SKM-1 (cell line): ENCODE measurements at regions not wholly inside any gene's neighbourhood (a gene's known extent, or its start where the extent isn't known, plus 50 kb on each side); places are given as distances from the start of the nearest gene placed in this dataset.

ENCODE experiments used
- DNase-seq: peaks from one replicate; lab custom pipeline; 2025; ENCODE audit not compliant: unreplicated experiment; lab: John Stamatoyannopoulos, UW

DNA sequence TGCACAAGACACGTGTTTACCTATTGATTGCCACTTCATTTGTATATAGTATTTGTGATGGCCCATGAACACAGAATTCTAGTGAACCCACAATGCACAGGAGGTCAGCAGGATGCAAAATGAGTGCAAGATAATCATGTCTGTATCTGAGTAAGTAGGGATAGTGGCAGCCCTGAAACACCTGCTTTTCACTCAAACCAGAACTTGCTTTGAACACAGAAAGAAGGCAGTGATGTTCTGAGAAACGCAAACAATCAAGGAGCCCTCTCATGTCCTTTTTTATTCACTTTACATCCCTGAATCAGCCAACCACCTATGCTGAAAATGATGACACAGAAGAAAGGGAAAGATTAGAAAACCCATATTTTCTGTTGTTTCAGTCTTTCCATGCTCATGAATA lies 170.4 kb upstream of the AVPR1A start:
- no peak for DNase-seq

DNA sequence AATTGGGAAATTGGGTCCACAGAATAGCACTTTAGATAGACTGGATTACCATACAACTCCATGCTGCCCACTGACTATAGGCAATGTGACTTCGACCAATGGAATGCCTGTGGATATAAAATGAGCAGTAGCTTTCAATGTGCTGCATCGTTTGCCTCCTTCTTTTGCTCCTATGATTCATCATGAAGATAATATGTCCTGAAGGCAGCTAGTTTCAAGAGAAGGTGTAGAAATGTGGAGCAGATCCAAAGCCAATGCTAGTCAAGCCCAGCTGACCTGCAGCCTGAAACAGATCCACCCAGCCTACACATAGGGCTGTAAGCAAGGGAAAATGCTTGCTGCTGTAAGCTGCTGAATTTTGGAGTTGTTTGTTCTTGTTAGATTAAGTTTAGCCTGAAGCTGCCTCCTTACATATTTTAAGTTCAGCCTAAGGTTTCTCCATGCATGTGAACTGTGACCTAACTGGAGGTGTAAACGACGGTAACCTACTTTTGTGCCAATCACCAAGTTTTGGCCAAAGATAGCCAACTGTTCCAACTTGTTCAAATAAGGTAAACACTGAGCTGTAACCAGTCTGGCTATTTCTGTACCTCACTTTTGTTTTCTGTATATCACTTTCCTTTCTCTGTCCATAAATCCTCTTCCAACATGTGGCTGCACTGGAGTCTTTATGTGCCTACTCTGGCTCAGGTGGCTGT lies 169.1 kb upstream of the AVPR1A start:
- no peak for DNase-seq

DNA sequence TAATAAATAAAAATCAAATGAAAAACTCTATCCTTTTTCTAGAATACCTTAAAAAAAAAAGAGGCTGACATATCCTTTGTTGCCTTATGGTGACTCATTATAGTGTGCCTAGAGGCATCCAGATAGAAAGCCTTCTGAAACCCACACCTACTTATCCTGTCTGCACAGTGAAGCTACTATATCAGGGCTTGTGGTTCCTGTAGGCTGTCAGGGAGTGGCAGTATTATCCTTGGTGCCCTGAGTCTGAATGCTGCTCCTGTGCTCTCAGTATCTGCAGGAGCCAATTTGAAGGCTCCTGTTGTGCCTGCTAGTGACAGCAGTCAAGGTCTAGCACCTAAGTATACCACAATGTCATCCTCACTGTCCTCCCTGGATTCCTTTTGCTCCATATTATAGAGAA lies 168.4 kb upstream of the AVPR1A start:
- DNase-seq = no peak

DNA sequence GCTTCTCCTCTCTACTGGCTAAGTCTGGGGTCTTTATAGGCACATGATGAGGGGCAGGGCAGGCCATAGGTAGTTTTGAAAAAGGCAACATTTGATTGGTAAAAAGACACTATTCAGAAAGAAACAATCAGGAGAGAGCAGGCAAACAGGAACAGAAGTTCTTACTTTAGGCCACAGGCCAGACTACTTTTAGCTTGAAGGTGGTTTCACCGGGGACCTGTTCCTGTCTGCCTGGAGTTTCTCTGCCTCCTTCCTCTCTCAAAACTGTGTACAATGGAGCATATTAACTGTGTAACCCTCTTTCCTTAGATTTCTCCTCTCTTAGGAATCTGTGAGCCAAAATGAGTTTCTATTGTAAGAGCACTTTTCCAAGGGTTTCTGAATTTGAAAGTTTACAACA lies 167.9 kb upstream of the AVPR1A start:
- DNase-seq = no peak

DNA sequence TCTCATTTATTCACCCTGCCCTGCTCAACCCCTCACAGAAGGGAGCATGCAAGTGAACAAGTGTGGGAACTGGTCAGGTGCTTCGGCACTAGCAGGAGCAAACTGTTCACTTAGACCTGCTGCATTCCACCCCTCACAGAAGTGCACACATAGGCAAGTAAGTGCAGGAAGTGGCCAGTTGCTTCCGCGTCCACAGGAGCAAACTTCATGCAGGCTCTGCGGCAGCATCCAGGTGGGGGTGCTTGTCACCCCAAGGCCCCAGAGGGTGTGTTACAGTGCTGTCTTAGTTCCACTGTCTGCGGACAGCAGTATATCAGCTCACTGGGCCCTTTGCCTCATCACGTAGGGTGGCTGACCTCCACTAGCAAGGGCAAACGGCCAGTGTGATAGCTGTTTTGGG lies 167.3 kb upstream of the AVPR1A start:
- no peak for DNase-seq

DNA sequence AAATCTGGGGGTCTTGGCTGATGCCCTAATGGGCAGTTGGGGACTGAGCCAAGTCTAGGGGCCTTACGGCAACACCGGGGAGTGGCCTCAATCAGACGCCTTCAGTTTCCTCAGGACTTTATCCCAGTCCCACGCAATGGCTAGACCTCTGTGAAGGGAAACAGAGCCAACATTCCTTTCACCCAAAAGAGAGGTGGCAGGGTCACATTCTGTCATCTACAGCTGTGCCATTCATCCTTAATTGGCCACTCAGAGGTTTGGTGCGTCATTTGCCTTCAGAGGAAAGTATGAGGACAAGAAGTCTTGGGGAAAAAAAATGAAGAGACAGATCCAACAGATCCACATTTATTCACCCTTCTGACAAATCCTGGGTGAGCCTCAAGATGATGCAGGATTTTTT lies 166.9 kb upstream of the AVPR1A start:
- no peak for DNase-seq

DNA sequence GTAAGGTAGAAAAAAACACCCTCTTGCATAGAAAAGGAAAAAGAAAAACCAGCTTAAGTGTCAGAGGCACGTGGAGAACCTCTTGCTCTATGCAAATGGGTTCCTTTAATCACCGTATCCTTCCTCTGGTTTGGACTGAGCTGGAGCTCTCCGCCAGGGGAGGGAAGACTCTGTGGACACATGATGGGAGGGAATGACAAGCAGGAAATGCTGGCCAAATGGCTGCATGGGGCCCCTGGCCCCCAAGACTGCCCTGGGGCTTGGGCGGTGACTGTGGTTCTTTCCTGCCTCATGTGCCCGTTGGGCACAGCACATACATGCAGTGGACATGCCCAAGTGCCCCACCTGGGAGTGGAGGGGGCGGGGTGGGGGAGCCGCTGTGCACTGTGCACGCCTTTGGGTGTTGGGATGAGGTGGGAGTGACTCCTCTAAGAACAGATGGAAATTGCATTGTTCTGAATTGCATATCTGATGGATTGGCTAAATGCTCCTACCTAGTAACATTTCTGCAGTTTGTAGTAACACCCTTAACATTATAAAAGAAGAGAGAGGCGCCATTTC lies 166.4 kb upstream of the AVPR1A start:
- DNase-seq = no peak

DNA sequence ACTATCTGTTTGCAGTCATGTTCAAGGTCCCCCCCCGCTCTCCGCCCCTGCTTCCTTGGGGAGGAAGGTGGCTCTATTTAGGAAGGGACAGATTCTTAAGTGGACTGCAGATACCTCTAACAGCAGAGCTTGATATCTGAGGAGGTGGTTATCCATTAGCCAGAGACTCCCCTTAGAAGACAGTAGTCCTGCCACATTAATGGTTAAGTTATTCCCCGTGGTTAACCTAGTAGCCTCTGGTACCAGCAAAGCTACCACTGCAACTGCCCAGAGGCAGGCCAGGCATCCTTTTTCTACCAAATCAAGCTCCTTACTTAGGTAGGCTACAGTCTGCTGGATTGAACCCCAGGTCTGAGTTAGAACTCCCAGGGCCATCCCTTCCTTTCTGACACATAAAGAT lies 162.1 kb upstream of the AVPR1A start:
- no peak for DNase-seq

DNA sequence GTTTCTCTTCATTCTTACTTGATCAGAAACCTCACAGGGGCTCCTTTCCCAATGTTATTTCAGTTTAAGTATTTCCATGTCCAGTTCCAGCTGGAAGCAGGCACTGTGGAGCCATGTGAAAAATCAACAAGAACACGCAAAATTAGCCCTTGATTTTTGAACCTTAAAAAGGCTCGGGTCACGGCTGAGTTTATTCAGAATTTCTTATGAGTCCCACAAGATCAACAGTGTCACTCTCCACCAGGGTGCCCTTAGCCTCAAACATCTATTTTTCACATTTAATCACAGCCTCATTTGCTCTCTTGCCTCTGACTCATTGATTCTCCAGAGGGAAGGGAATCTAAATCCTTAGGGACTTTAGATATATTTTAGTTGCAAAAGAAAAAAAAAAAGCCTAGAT lies 157.7 kb upstream of the AVPR1A start:
- no peak for DNase-seq

DNA sequence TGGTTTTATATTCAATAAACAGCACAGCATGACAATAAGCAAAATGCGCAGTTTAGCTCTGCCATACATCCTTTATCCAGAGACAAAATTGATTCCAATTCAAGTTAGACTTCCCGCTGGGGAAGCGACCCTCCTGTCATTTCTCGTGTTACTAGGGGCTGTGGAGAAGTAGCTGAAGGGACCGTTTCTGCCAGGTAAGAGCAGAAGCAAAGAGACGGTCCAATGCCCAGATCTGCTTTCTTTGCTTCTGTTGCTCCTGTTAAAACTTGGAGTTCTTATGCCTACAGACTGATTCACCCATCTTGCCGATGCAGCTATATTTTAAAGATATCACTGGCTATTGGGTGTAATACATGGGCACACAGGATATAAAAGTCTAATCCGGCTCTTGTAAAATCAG lies 156.8 kb upstream of the AVPR1A start:
- DNase-seq = no peak

DNA sequence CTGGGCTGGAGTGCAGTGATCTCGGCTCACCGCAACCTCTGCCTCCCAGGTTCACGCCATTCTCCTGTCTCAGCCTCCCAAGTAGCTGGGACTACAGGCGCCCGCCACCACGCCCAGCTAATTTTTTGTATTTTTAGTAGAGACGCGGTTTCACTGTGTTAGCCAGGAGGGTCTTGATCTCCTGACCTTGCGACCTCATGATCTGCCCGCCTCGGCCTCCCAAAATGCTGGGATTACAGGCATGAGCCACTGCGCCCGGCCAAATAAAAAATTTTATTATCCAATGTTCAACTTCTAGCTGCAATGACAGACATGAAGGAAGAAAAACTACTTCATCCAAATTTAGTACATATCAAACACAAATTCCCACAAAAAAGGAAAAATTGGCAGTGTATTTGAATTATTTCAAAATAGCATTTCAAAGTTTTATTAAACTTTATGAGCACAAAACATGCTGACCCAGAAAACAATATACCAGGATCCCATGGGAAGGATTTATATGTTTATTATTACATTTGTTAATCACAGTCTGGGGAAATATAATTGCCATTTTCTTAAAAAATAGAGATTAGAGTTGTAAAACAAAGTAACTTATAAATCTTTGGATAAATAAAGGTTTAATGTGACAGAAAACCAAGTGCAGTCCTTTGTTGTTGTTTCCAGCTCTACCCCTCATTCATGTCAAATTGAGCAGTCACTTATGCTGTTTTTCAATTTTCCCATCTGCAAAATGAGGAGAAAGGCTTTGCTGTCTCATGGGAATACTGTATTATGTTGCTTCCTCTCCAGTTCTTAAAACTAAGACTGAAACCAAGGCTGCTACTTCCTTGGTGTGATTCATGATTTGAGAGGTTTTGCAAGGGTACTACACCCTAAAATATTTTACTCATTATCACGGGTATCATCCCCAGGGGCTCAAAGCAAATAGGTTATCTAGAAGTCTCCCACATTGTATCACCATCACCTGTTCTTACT lies 155.2 kb upstream of the AVPR1A start:
- no peak for DNase-seq

DNA sequence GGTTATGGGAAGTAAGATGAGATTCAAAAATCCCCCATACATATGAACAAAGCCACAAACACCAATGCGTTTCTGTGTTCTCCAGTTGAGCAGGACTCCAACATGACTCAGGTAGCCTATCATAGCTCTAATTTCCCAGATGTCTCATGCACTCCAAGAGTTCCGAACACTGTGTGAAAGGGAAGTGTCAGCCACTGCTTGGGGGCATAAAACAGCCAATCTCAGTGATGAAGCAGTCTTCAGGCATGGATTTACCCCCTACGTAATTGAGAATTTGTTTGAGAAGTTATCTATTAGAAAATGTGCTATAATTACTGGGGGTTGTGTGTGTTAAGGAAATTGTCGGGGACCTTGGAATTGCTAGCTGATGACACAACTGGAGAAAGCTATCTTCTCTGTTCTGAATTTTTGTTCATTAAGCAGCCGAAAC lies 153.9 kb upstream of the AVPR1A start:
- DNase-seq = no peak

DNA sequence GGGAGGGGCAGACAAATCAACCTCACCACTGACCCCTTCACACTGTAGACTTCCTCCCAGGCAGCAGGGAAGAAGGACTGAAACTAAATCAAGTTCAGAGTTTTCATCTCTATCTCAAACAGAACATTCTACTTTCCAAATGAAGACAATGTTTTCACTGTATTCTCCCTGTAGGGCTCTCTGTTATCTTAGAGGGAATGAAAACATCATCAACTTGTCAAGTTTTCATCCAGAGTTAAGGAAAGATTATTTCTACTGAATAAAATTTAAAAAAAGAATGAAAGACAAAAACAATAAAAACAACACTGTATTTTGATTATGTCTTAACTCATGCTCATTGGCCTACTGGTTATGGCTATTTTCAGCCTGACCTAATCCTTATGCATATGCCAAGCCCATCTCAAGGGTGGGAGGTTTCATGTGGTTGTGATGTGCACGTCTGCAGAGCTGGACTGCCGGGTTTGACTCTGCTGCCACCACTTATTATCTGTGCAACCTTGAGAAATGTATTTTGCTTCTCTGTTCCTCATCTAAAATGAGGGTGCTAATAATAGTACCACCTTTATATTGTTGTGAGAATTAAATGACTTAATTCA lies 152.0 kb upstream of the AVPR1A start:
- no peak for DNase-seq

DNA sequence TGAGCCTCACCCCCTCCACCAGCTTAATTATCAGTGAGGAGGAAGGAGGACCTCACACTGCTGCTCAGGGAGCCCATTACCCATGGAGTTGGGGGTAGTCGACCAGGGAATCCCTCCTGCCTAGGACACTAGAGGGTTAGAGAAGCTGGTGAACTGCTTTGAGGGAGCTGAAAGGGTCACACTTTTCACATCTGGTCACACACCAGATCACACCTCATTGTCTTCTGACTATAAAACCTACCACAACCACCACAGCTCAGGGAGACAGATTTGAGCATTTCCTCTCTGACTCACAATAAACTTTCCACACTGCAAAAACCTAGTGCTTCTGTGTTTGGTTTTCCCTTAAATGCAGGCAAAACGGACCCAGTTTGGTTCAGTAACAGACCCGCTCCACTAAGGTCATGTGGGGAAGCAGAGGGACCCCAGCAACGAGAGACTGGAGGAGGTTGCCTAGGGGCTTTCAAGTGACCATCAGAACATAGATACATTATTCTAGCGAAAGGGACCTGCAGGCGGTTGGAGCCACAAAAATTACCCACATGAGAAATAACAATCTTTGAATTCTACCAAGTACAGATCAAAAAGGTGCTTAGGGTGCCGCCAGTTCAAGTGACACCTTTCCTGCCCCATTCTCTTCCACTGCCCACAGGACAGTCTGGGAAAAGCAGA lies 151.4 kb upstream of the AVPR1A start:
- DNase-seq = no peak

DNA sequence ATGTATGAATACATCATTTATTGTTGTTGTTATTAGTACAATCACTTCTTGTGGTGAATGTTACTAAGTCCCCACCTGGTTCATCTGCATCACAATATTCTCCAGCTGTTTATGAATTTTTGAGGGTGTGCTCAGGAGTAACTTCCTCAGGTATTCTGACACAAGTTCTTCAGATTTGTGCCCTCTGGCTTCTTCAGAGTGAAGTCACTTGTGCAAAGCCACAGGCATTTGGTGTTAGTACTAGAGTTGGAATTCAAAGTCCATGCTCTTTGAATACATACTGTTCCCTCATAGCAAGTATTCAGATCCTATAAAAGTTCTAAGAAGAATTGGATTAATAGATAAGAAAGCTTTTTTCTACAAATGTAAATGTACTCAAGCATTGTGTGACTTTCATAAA lies 150.3 kb upstream of the AVPR1A start:
- DNase-seq = no peak

DNA sequence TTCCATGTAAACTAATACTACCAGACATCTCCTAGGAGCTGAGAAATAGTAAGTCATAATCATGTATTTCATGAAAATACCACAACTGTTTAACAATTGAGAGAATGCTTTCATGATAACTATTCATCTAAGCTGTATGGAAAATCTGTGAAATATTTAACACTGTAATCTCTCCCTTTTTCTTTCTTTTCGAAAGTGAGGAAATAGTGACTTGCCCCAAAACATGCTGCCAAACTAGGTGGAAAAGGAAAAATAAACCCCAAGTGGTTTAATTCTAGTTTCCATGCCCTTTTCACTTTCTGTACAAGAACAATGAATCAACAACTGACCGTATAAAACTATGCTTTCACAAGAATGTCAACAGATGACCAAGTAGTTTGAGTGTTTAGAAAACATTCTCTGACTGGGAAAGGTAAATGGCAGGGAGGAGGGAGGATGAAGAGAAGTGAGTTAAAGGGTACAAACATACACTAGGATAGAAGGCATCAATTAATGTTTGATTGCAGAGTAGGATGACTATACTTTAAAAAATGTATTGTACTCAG lies 147.5 kb upstream of the AVPR1A start:
- DNase-seq = no peak

DNA sequence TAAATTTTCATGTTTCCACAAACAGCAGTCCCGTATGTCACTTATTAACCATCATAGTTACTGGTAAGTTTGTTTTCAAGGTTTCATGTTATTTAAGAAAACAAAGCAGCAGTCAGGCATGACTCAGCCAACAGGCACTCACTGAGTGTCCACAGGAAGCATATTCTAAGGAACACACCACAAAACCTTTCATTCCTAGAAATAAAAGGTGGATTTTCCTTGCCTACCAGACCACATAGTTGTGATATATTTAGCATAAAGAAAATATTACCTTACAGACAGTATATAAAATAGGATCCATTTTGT lies 143.3 kb upstream of the AVPR1A start:
- no peak for DNase-seq

DNA sequence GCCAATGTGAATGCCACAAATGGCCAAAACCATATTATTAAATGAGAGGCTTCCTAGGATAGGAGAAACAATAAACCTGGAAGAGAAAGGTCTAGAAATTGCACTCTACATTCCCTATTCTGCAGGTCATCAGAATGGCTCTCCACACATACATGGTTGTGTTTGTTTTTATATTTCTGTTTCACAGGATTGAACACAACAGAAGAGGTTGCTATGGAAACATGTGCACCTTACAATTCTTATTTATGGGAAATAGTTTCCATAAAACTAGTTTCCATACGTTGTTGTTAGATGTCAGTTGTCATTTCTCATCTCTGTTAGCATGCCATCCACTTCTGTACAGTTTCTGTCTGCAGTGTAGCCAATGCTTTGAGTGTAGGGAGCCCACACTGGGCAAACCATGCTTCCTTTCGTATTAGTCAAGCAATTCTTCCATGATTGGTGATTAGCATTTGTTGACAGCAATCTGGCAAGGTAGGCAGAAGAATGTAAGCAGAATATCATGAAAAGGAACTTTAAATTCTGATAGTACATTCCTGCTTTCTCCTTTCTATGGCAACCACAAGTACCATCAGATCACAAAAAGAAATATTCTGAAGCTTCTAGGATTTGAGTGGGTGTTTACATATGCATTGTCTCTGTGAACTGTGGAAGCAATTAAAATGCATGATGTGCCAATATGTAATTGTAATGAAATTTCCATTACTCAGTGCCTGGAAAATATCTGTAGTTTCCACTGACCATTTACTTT lies 141.6 kb upstream of the AVPR1A start:
- DNase-seq = no peak

DNA sequence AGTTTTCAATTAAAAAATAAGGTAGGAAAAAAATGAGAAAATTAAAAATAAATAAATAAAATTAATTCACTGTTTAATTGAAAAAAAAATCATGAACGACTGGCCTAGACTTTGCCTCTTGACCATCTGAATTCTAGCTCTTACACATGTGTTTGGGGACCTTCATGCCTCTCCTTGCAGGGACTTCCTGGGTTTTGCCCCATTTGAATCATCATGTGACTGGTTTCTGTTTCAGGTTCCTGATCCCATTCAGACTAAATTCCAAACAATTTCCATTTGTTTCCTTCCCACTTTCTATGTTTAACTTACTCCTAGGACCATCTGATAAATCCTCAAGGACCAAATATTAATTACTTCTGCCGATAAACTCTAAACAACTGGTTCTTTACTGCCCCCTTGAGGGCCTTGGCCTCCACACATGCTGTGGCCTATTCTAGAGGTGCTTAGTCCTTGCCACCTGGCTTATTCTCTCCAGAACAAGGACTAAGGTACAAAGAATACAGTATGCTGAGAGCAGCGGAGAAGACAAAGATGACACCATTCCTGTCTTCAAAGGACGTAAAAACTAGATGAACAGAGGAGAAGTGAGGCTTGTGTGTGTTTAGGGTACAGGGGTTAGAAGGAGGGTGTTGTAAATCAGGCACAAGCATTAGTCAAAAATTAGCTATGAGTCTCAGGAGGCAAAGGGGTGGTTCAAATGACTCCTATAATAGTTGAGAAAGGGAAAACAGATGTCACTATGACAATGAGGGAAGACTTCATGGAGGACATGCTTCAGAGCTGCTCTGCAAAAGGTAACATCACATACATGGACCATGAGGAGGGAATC lies 125.8 kb upstream of the AVPR1A start:
- no peak for DNase-seq
